ENCODE measurements at regions not wholly inside any gene's neighbourhood (a gene's known extent, or its start where the extent isn't known, plus 50 kb on each side); places are given as distances from the start of the nearest gene placed in this dataset.

- TF ChIP-seq CTCF (IDR thresholded peaks at IDR 0.05; ENCODE audit: control insufficient read depth, insufficient read depth, low read depth, low read length, missing control alignments) = no peak
- DNase-seq (ENCODE audit: low read depth) = no peak
- no peak overlapping the region for H3K4me3 ChIP-seq (ENCODE audit: control insufficient read depth, low read depth, low read length)
Observed at GRCh38 chr10:42883993-42884983, 101.7 kb downstream of the BMS1 start.

DNA sequence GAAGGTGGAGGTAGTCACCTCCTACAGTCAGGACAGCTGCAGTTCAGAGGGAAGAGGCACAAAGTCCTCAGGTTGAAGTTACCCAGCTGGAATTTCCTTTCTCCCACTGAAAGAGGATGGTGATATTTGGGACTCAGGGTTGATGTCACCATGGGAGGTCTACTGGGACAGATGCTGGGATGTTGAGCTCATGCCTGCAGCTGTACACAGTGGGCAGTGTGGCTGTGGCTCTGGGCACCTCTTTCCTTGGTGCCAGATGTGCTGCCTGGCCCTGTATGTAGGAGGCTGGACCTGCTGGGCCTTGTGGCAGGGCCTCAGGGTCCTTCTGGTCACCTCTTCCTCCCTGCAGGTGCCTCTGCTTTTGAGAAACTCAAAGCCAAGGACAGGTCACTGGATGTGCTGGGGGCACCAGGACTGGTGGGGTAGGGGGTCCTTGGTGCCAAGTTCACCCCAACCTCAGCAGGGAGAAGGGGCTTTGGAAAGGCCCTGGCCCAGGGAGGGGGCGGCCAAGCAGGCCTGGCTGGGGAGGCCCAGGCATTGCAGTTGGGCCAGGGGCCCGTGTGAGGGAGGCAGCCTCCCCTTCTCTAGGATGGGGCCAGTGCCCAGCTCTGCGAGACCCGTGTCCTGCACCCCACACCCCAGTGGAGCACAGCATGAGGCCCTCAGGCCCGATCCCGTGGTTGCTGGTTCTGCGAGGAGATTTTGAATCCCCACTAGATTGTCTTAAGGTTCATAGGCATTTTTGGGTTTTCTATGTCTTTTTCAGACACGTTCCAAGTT, 103.1 kb downstream of the BMS1 start:
- no peak for TF ChIP-seq CTCF (IDR thresholded peaks at IDR 0.05; ENCODE audit: control insufficient read depth, insufficient read depth, low read depth, low read length, missing control alignments)
- DNase-seq (ENCODE audit: low read depth) = no peak
- no peak overlapping the region for H3K4me3 ChIP-seq (ENCODE audit: control insufficient read depth, low read depth, low read length)

DNA sequence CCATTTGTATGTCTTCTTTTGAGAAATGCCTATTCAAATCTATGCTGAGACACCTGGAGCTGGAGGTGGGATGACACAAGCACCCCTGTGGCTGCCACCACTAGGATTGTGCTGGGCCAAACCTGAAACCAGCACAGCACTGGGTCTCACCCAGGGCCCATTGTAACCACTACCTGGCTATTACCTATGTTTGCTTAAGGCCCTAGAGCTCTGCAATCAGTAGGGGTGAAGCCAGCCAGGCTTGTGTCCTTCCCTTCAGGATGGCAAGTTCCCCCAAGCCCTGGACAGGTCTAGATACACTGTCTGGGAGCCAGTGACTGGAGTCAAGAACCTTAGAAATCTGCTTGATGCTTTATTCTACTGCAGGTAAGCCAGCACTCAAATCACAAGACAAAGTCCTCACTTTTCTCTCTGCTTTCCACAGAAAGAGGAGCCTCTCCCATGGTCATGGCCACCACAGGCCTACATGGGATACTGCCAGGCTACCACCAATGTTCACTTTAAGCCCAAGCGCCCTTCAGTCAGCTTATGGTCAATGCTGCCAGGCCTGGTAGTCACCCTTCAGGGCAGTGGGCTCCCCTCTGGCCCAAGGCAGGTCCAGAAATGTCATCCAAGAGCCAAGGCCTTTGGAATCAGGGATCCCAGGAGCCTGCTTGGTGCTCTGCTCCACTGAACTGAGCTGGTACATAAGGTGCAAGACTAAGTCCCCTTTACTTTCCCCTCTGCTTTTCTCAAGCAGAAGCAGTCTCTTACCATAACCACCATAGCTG, 105.3 kb downstream of the BMS1 start:
- no peak for DNase-seq (ENCODE audit: low read depth)
- no peak for TF ChIP-seq CTCF (IDR thresholded peaks at IDR 0.05; ENCODE audit: control insufficient read depth, insufficient read depth, low read depth, low read length, missing control alignments)
- no peak overlapping the region for H3K4me3 ChIP-seq (ENCODE audit: control insufficient read depth, low read depth, low read length)

DNA sequence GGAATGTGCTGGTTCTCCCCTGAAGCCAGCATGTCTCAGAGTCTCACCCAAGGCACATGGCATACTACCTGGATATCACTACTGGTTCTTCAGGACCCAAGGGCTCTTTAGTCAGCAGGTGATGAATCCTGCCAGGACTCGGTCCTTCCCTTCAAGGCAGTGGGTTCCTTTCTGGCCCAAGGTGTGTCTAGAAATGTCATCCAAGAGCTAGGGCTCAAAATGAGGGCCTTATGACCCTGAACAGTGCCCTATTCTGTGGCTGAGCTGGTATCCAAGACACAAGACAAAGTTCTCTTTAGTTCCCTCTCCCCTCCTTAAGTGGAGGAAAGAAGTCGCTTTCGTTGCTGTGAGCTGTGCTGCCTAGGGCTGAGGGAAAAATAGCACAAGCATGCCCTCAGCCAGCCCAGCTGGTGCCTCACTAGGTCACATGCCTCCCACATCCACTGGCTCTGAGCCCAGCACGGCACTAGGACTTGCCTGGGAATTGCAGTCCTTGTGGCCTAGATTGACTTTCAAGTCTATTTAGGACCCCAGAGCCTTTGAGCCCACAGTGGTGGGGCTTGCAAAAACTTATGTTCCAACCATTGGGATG, 106.0 kb downstream of the BMS1 start:
- TF ChIP-seq CTCF (IDR thresholded peaks at IDR 0.05; ENCODE audit: control insufficient read depth, insufficient read depth, low read depth, low read length, missing control alignments) = no peak
- no peak for DNase-seq (ENCODE audit: low read depth)
- no peak overlapping the region for H3K4me3 ChIP-seq (ENCODE audit: control insufficient read depth, low read depth, low read length)

GRCh38 chr10:42896735-42897134, 114.1 kb downstream of the BMS1 start:
- H3K4me3 ChIP-seq (ENCODE audit: control insufficient read depth, low read depth, low read length) = no peak overlapping the region
- no peak for DNase-seq (ENCODE audit: low read depth)
- TF ChIP-seq CTCF (IDR thresholded peaks at IDR 0.05; ENCODE audit: control insufficient read depth, insufficient read depth, low read depth, low read length, missing control alignments) = no peak
